Epithelial cell of proximal tubule (primary cell): ENCODE measurements at regions not wholly inside any gene's neighbourhood (a gene's known extent, or its start where the extent isn't known, plus 50 kb on each side); places are given as distances from the start of the nearest gene placed in this dataset.
"Not testable (repeated sequence)": the region's sequence is repeated elsewhere in the genome, so short reads cannot be mapped to it uniquely, and the experiment has no call there.

Source experiments
- DNase-seq: peaks from one replicate; pipeline ENCODE4 v3.0.0-alpha.2; 2011; ENCODE audit warnings: low read depth
- H3K4me3 ChIP-seq: 2 replicates; pipeline ENCODE4 v1.5.1; 2011; ENCODE audit warnings: low read depth, mild to moderate bottlenecking, low read length
- CTCF ChIP-seq: conservative IDR thresholded peaks from 2 replicates; pipeline ENCODE4 v1.5.1; 2012; ENCODE audit warnings: low read depth, mild to moderate bottlenecking, low read length

- DNase-seq = no peak
- H3K4me3 ChIP-seq = no peak overlapping the region
- TF ChIP-seq CTCF = no peak
Observed at GRCh38 chr13:76293346-76293745, 592.9 kb downstream of the KCTD12 start.

DNA sequence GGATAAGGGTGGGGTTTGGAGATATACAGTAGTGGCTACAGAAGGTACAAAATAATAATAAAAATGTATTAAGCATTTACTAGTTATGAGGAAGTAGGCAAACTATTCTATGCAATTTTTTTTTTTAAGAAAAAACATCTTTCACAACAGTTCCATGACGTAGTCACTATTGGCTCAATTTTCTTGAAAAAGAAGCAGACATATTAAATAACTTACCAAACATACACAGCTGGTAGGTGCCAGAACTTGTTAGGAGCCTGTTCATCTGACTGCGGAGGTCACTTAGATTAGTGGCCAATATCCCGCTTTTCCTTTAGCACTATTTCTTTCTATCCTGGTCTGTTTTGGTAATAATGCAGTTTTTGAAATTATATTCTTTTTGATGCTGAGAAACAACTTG, 593.5 kb downstream of the KCTD12 start:
- TF ChIP-seq CTCF = no peak

DNA sequence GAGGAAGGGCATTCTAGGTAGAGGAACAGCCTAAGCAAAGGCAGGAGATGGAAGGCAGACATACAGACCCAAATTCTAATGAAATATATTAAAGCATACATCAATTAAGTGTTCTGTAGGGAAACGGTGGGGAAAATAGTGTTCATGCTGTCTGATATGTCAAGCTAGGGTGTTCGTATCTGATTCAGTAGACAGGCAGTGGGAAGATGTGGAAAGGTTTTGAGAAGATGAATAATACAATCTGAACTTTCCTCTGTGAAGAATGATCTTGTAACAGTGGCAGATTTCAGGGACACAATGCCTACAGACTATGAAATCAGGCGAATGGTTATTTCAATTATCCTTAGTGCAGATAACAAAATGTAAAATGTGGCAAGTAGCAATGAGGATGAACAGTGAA, 594.2 kb downstream of the KCTD12 start:
- no peak for DNase-seq
- no peak overlapping the region for H3K4me3 ChIP-seq
- no peak for TF ChIP-seq CTCF

More for the DNA sequence above, 593.5 kb downstream of the KCTD12 start:
- no peak for DNase-seq
- no peak overlapping the region for H3K4me3 ChIP-seq

GRCh38 chr13:76289558-76289957, 596.6 kb downstream of the KCTD12 start:
- no peak overlapping the region for H3K4me3 ChIP-seq
- TF ChIP-seq CTCF = no peak
- DNase-seq = no peak

- no peak overlapping the region for H3K4me3 ChIP-seq
- no peak for DNase-seq
Observed at GRCh38 chr13:76286178-76286577, 600.0 kb downstream of the KCTD12 start.

DNA sequence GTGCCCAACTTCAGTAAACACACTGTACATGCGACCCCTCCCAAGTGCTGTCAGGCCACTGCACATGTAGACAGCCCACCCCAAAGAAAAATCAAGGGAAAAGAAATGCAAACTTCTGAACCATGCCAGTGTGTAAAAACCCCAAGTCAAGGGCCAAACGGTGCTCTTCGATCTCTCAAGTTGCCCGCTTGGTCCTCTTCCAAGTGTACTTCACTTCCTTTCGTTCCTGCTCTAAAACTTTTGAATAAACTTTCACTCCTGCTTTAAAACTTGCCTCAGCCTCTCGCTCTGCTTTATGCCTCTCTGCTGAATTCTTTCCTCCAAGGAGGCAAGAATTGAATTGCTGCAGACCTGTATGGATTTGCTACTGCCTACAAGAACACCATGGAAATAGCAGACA, 600.7 kb downstream of the KCTD12 start:
- TF ChIP-seq CTCF = no peak
- no peak overlapping the region for H3K4me3 ChIP-seq
- no peak for DNase-seq

More at GRCh38 chr13:76286178-76286577, 600.0 kb downstream of the KCTD12 start:
- TF ChIP-seq CTCF = no peak

GRCh38 chr13:76279766-76280165, 606.4 kb downstream of the KCTD12 start:
- not testable (repeated sequence) for H3K4me3 ChIP-seq, DNase-seq
